K562 (cell line): ENCODE measurements at regions not wholly inside any gene's neighbourhood (a gene's known extent, or its start where the extent isn't known, plus 50 kb on each side); places are given as distances from the start of the nearest gene placed in this dataset.

ENCODE experiments used
- FOS ChIP-seq: IDR thresholded peaks from 3 replicates; pipeline ENCODE4 v1.6.1; 2011; ENCODE audit not compliant: insufficient read length; ENCODE audit errors: extremely low read depth
- MYC ChIP-seq, 2 experiments: fragments of 250-450 bp in 1 of 2; sonication (Bioruptor Pico) in 1 of 2; IDR thresholded peaks; 2 replicates each; pipeline versions ENCODE4 v1.5.1 to v1.6.1; 2012 to 2021; ENCODE audit warnings: low read depth in 2 of 2, borderline replicate concordance in 1 of 2, improper control_type of control experiment in 1 of 2, low read length in 1 of 2, mild to moderate bottlenecking in 1 of 2, moderate library complexity in 1 of 2
- NR3C1 ChIP-seq: sonication (generic); formaldehyde crosslinking; IDR thresholded peaks from 2 replicates; pipeline ENCODE4 v1.8.1; 2022; ENCODE audit warnings: missing genetic modification reagents
- PATZ1 ChIP-seq: fragments of 250-450 bp; sonication (Bioruptor Pico); IDR thresholded peaks from 2 replicates; pipeline ENCODE4 v1.5.0; 2020; ENCODE audit warnings: mild to moderate bottlenecking, borderline replicate concordance

- no peak for TF ChIP-seq NR3C1 (CRISPR knock-in tag)
- no peak for TF ChIP-seq MYC (IDR thresholded peaks at IDR 0.05; ENCODE audit: low read depth, low read length)
- no peak for TF ChIP-seq MYC (CRISPR knock-in tag; IDR thresholded peaks at IDR 0.05; ENCODE audit: borderline replicate concordance, low read depth)
- no peak for TF ChIP-seq PATZ1 (CRISPR knock-in tag)
- TF ChIP-seq FOS = no peak
Measured at GRCh38 chr2:217735899-217736298, 266.9 kb downstream of the TNS1 start.
